ENCODE measurements at regions not wholly inside any gene's neighbourhood (a gene's known extent, or its start where the extent isn't known, plus 50 kb on each side); places are given as distances from the start of the nearest gene placed in this dataset.

DNA sequence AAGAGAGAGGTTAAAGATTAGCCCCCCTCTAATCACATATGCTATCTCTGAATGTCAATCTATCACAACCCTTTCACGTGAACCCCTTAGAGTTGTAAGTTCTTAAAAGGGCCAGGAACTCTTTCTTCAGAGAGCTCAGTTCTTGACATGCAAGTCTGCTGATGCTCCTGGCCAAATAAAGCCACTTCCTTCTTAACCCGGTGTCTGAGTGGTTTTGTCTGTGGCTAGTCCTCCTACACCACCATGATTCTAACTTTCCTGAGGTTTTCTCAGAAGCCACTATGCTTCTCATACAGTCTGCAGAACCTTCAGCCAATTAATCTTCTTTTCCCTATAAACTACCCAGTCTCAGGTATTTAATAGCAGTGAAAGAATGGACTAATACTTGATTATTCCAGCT, 231.1 kb upstream of the CNTN6 start:
- Histone ChIP-seq H3K79me2 (ENCODE audit: insufficient read depth, low read length) (no peaks in the 10 kb centered on the region), H3K9me3 (ENCODE audit: low read length) (peaks cover 89% of the 10 kb centered on the region), H3K27me3 (ENCODE audit: control insufficient read depth in 1 of 2, insufficient read depth in 2 of 2, low read length in 2 of 2) (no peaks in the 10 kb centered on the region), H4K20me1 (ENCODE audit: insufficient read depth, low read length) (no peaks in the 10 kb centered on the region), H3K4me2 (ENCODE audit: low read depth, low read length) (no peak overlapping the region), H3K36me3 (replicated peaks in 1 of 2; ENCODE audit: control insufficient read depth in 1 of 2, insufficient read depth in 2 of 2, low read length in 2 of 2) (no peaks in the 10 kb centered on the region), H3K9ac (ENCODE audit: insufficient read depth, low read depth, low read length) (no peak overlapping the region), H2AFZ (ENCODE audit: low read length) (no peak overlapping the region), H3K27ac (ENCODE audit: extremely low read length, insufficient read depth, low read length) (no peak overlapping the region), H3K4me1 (ENCODE audit: insufficient read depth, low read length) (no peaks in the 10 kb centered on the region), H3K4me3 (replicated peaks in 1 of 3; ENCODE audit: insufficient read depth in 1 of 3, low read depth in 2 of 3, low read length in 3 of 3) (no peak overlapping the region)
- intact Hi-C loops (cut with micrococcal nuclease; ENCODE audit: unreplicated experiment) = no loop called here
- DNase-seq (ENCODE audit: low spot score) (no peak), ATAC-seq (no peak), FAIRE-seq (no peak)
- TF ChIP-seq ZNF773 (CRISPR knock-in tag; IDR thresholded peaks at IDR 0.05; ENCODE audit: borderline replicate concordance) (no peak), ZNF543 (CRISPR knock-in tag; IDR thresholded peaks at IDR 0.05) (no peak), NPAS2 (CRISPR knock-in tag; IDR thresholded peaks at IDR 0.05; ENCODE audit: borderline replicate concordance) (no peak), ZKSCAN8 (CRISPR knock-in tag; IDR thresholded peaks at IDR 0.05; ENCODE audit: borderline replicate concordance) (no peak), ZNF766 (CRISPR knock-in tag; IDR thresholded peaks at IDR 0.05; ENCODE audit: borderline replicate concordance) (no peak)
- TF ChIP-seq, protein P1, sequence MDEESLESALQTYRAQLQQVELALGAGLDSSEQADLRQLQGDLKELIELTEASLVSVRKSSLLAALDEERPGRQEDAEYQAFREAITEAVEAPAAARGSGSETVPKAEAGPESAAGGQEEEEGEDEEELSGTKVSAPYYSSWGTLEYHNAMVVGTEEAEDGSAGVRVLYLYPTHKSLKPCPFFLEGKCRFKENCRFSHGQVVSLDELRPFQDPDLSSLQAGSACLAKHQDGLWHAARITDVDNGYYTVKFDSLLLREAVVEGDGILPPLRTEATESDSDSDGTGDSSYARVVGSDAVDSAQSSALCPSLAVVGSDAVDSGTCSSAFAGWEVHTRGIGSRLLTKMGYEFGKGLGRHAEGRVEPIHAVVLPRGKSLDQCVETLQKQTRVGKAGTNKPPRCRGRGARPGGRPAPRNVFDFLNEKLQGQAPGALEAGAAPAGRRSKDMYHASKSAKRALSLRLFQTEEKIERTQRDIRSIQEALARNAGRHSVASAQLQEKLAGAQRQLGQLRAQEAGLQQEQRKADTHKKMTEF (CRISPR knock-in tag; IDR thresholded peaks at IDR 0.05) = no peak
- TF ChIP-seq, protein P2, sequence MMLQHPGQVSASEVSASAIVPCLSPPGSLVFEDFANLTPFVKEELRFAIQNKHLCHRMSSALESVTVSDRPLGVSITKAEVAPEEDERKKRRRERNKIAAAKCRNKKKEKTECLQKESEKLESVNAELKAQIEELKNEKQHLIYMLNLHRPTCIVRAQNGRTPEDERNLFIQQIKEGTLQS (CRISPR knock-in tag; IDR thresholded peaks at IDR 0.05) = no peak
- TF ChIP-seq, protein P3, sequence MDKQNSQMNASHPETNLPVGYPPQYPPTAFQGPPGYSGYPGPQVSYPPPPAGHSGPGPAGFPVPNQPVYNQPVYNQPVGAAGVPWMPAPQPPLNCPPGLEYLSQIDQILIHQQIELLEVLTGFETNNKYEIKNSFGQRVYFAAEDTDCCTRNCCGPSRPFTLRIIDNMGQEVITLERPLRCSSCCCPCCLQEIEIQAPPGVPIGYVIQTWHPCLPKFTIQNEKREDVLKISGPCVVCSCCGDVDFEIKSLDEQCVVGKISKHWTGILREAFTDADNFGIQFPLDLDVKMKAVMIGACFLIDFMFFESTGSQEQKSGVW (CRISPR knock-in tag; IDR thresholded peaks at IDR 0.05; ENCODE audit: borderline replicate concordance) = no peak
- in situ Hi-C loops (cut with HindIII; ENCODE audit: extremely low pct_ligation_motif_present, low pct_unique_long_range_greater_than_20kb) = no loop called here
- BruUV-seq (replicated peaks) = no TSS peak
- POLR2A ChIA-PET = no interaction called here
- CTCF ChIA-PET (ENCODE audit: low intra/inter-chr PET ratio, low total read pairs) = no interaction called here
- WGBS (ENCODE audit: low lambda C conversion rate) = 0% methylated on average over 2 of the region's 2 CpGs

Data from HepG2 (cell line).